ENCODE measurements at regions not wholly inside any gene's neighbourhood (a gene's known extent, or its start where the extent isn't known, plus 50 kb on each side); places are given as distances from the start of the nearest gene placed in this dataset.

- no peak for DNase-seq
These were observed 245.5 kb upstream of the CXCR4 start for GRCh38 chr2:136363470-136363869.

- no peak for DNase-seq
These were observed 244.9 kb upstream of the CXCR4 start for GRCh38 chr2:136362676-136363390.

- no peak for DNase-seq
These were observed 243.6 kb upstream of the CXCR4 start for GRCh38 chr2:136361521-136361920.

GRCh38 chr2:136360790-136361189, 242.8 kb upstream of the CXCR4 start:
- DNase-seq: no peak

GRCh38 chr2:136359121-136359965, 241.4 kb upstream of the CXCR4 start:
- no peak for DNase-seq

DNA sequence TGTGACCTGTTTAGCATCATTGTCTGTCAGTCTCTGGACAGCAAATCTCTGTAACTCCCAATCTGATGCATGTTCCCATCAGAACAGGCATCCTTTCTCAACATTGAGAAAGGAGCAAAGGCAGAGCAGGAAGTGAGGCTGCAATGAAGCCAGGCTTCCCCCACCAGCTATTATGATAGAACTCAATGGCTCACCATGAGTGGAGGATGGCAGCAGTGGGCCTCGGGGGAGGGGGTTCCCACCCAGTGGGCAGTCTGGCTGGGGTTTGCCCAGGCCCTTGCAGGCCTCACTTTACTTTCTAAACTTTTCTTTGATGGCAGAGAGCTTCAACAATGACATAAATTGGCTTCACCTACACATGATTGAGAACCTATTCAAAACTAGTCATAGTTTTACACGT, 240.6 kb upstream of the CXCR4 start:
- no peak for DNase-seq

GRCh38 chr2:136357007-136357380, 239.0 kb upstream of the CXCR4 start:
- DNase-seq: no peak

GRCh38 chr2:136356125-136357006, 238.4 kb upstream of the CXCR4 start:
- DNase-seq: no peak

DNA sequence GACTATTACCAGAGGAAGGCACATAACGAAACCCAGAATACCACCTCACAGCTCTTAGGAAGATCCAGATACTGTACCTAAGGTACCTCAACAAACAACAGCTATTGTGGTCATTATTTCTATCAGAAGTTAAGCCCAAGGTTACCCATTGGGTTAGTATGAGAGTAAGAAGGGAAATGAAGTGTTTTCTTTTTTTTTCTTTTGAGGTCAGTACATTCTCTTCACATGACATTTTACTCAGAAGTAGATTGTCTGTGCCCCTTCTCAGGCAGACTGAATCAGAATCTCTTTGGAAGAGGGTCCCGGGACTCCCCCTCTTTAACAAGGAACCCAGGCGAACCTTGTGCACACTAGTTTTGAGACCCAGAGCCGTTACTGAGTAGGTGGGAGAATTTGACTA, 233.7 kb upstream of the CXCR4 start:
- no peak for DNase-seq

DNA sequence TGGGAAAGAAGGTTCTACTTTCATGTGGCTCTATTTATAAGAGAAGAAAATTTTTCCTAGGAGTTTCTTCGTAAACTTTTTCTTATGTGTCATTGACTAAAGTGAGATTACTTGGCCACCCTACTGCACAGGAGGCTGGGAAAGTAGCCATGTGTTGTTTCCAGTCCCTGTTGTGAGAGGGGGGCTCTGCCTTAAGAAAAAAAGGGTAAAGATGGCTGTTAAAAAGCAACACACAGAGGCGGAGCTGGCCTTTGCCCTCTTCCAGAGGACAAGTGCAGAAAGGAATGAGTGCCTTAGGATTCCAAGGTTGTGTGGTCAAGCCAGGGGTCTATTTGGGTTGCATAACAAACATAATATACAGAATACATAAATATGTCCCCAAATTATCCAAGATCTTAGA, 230.0 kb upstream of the CXCR4 start:
- DNase-seq: no peak

DNA sequence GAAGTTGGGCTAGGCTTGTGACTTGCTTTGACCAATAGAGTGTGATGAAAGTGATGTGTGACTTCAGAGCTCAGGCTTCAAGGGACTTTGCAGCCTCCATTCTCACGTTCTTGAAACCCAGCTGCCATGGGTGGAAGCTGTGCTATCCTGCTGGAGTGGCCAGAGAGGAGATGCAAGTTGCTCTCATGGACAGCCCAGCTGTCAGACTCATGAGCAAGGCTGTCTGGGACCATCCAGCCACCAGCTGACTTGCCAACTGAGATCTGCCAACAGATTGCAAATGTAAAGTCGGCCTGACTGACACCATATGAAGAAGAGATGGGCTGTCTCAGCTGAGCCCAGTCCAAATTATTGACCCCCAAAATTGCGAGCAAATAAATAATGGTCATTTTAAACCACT, 226.4 kb upstream of the CXCR4 start:
- DNase-seq: no peak

- no peak for DNase-seq
These were observed 224.2 kb upstream of the CXCR4 start for GRCh38 chr2:136342138-136342537.

- no peak for DNase-seq
These were observed 217.0 kb upstream of the CXCR4 start for GRCh38 chr2:136334967-136335366.

GRCh38 chr2:136332436-136333095, 214.6 kb upstream of the CXCR4 start:
- DNase-seq: no peak

DNA sequence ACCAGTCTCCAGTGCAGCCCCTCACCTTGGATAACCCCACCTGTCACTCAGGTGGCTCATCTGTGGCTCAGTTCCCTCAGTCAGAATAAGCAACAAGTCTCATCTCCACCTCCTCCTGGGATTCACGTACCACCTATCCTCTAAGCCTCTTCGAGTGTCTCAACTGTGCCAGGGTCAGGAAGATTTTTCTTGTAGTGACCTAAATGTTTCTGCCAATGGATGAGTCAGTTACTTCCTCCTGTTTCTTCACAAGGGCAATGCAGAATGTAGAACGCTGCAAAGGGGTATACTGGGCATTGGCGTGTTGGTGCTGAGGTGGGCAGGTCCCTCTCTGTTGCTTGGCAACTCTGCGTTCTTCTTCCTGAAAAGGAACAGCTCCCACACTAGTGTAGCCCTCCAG, 213.3 kb upstream of the CXCR4 start:
- no peak for DNase-seq

DNA sequence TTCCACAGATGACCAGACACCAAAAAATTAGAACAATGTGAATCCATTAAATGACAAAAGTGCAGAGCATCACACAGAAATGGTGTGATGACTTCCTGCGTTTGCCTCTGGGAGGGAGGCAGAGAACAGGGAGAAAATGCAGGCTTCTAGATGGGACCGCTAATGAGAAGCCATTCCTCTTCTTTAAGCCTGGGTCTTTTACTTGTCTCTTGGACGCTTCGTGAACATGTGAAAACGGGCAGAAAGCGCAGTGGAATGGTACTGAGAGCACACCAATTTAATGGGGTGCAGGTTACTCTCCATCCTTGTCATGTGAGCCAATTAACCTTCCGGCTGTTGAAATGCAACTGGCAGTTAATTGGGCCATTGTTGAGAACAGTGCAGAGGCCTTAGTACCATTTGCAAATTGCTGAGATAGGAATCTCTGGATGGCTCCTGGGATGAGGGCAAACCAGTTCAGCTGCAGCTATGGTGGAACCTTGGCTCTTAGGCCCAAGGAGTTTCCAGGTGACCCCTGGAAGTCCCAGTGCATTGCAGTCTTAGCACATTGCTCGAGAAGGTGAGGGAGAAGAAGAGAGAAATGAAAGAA, 210.4 kb upstream of the CXCR4 start:
- DNase-seq: no peak

GRCh38 chr2:136327162-136327852, 209.4 kb upstream of the CXCR4 start:
- no peak for DNase-seq

GRCh38 chr2:136325844-136326331, 207.9 kb upstream of the CXCR4 start:
- DNase-seq: no peak

DNA sequence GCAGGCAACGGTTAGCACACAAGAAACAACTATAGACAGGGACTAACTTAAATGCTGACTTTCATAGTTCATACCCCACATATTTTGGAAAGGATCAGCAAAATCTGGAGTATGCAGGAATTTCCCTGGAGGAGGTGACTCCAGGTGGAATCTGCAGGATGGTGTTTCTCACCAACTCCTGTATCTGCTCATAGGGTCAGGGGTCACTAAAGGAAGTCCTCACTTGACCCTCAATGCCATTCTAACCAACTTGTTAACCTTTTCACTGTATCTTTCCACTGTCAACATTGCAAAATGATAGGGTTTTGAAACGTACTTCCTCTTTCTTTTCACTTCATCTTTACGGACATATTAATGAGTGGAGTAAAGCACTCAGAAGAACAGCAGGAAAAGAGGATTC, 207.0 kb upstream of the CXCR4 start:
- no peak for DNase-seq

DNA sequence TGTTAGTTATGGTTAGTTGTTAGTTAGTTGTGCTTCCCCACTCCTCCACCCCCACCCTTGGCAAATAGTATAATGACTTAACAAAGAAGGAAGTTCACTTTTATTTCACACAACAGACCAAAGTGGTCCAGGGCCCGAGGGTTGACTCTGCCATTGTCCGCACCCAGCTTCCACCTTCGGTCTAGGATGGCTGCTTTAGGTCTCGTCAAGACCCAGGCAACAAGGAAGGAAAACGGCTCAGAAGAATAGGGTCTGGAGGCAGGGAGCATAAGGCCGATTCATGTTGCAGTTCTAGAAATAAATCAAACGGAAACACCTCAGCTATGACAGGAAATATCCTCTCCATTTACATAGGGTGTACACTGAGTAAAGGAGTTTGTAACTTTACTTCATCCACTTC, 206.0 kb upstream of the CXCR4 start:
- DNase-seq: no peak

GRCh38 chr2:136323195-136323594, 205.2 kb upstream of the CXCR4 start:
- DNase-seq: no peak

- DNase-seq: no peak
These were observed 204.5 kb upstream of the CXCR4 start for GRCh38 chr2:136322428-136322827.

Data from GDM1 (cell line).